Neural progenitor cell (in vitro differentiated cells): ENCODE measurements at regions not wholly inside any gene's neighbourhood (a gene's known extent, or its start where the extent isn't known, plus 50 kb on each side); places are given as distances from the start of the nearest gene placed in this dataset.
A peak's percentile ranks its signal among the peaks of the same experiment; 100 is the strongest.

ENCODE experiments used
- DNase-seq: peaks from one replicate; pipeline ENCODE4 v3.0.0-alpha.2; 2016; ENCODE audit warnings: low spot score
- H2AFZ ChIP-seq: fragments of 200-600 bp; sonication (generic); replicated peaks from 2 replicates; pipeline ENCODE4 v1.6.1; 2016; ENCODE audit warnings: antibody characterized with exemption
- H3F3A ChIP-seq: fragments of 200-600 bp; sonication (generic); 2 replicates; pipeline ENCODE4 v1.6.1; 2016; ENCODE audit warnings: antibody characterized with exemption, low read depth
- H3K27ac ChIP-seq: fragments of 200-600 bp; sonication (generic); 2 replicates; pipeline ENCODE4 v1.5.1; 2016; ENCODE audit warnings: mild to moderate bottlenecking
- H3K27me3 ChIP-seq: fragments of 200-600 bp; sonication (generic); 2 replicates; pipeline ENCODE4 v1.6.1; 2016; ENCODE audit warnings: mild to moderate bottlenecking, moderate library complexity
- H3K36me3 ChIP-seq: fragments of 200-600 bp; sonication (generic); 2 replicates; pipeline ENCODE4 v1.5.1; 2016
- H3K4me1 ChIP-seq: fragments of 200-600 bp; sonication (generic); 2 replicates; pipeline ENCODE4 v1.6.1; 2016; ENCODE audit warnings: mixed run types
- H3K4me2 ChIP-seq: fragments of 200-600 bp; sonication (generic); 2 replicates; pipeline ENCODE4 v1.6.1; 2016
- H3K4me3 ChIP-seq: fragments of 200-600 bp; sonication (generic); 2 replicates; pipeline ENCODE4 v1.5.1; 2016
- H3K79me2 ChIP-seq: fragments of 200-600 bp; sonication (generic); 2 replicates; pipeline ENCODE4 v1.6.1; 2016; ENCODE audit warnings: low read depth
- H3K9ac ChIP-seq: fragments of 200-600 bp; sonication (generic); 2 replicates; pipeline ENCODE4 v1.6.1; 2016
- H3K9me3 ChIP-seq: fragments of 200-600 bp; sonication (generic); 2 replicates; pipeline ENCODE4 v1.5.1; 2016; ENCODE audit warnings: low read depth
- H4K20me1 ChIP-seq: fragments of 200-600 bp; sonication (generic); 2 replicates; pipeline ENCODE4 v1.6.1; 2016; ENCODE audit warnings: low read depth
- H3K27ac Mint-ChIP-seq: 3 replicates; pipeline ENCODE4 v1.8.0; 2021; ENCODE audit warnings: mixed read lengths
- H3K27me3 Mint-ChIP-seq: 2 replicates; pipeline ENCODE4 v1.8.0; 2022; ENCODE audit warnings: low read depth, mild to moderate bottlenecking, inconsistent platforms, moderate library complexity, mixed read lengths; ENCODE audit not compliant: insufficient read depth
- H3K36me3 Mint-ChIP-seq: 3 replicates; pipeline ENCODE4 v1.8.0; 2021; ENCODE audit warnings: mixed read lengths
- H3K4me1 Mint-ChIP-seq: 3 replicates; pipeline ENCODE4 v1.8.0; 2021; ENCODE audit warnings: mixed read lengths
- H3K4me3 Mint-ChIP-seq: 3 replicates; pipeline ENCODE4 v1.8.0; 2021; ENCODE audit warnings: mild to moderate bottlenecking, moderate library complexity, mixed read lengths
- H3K9me3 Mint-ChIP-seq: 3 replicates; pipeline ENCODE4 v1.8.0; 2020; ENCODE audit warnings: mixed read lengths
- CTCF ChIP-seq: fragments of 200-600 bp; sonication (generic); IDR thresholded peaks from 2 replicates; pipeline ENCODE4 v1.5.1; 2017; ENCODE audit warnings: antibody characterized with exemption, mild to moderate bottlenecking
- EZH2 ChIP-seq: fragments of 200-600 bp; sonication (generic); IDR thresholded peaks from 2 replicates; pipeline ENCODE4 v1.6.1; 2017; ENCODE audit warnings: antibody characterized with exemption, mild to moderate bottlenecking, moderate library complexity
- EZH2phosphoT487 ChIP-seq: fragments of 200-600 bp; sonication (generic); IDR thresholded peaks from 2 replicates; pipeline ENCODE4 v1.6.1; 2017; ENCODE audit warnings: antibody characterized with exemption

GRCh38 chrX:6371353-6371752 is 142.7 kb upstream of the NLGN4X start:
- H3F3A ChIP-seq: no peaks in the 10 kb centered on the region
- no peak overlapping the region for H3K4me3 ChIP-seq
- no peak overlapping the region for H3K9ac ChIP-seq
- H4K20me1 ChIP-seq: no peaks in the 10 kb centered on the region
- peaks cover 17% of the 10 kb centered on the region for H3K4me1 Mint-ChIP-seq
- no peak for TF ChIP-seq EZH2
- no peak for TF ChIP-seq CTCF
- TF ChIP-seq EZH2phosphoT487: no peak
- DNase-seq: no peak
- H3K36me3 ChIP-seq: no peaks in the 10 kb centered on the region
- no peak overlapping the region for H3K27ac Mint-ChIP-seq
- no peaks in the 10 kb centered on the region for H3K4me1 ChIP-seq
- H3K9me3 Mint-ChIP-seq: peaks cover 8% of the 10 kb centered on the region
- H3K27ac ChIP-seq: no peak overlapping the region
- H3K27me3 ChIP-seq: no peaks in the 10 kb centered on the region
- no peak overlapping the region for H3K4me3 Mint-ChIP-seq
- no peaks in the 10 kb centered on the region for H3K9me3 ChIP-seq
- H2AFZ ChIP-seq: no peak overlapping the region
- H3K36me3 Mint-ChIP-seq: no peaks in the 10 kb centered on the region
- no peaks in the 10 kb centered on the region for H3K79me2 ChIP-seq
- peaks cover 7% of the 10 kb centered on the region for H3K27me3 Mint-ChIP-seq
- no peak overlapping the region for H3K4me2 ChIP-seq

GRCh38 chrX:6363188-6363587 is 134.5 kb upstream of the NLGN4X start:
- Histone ChIP-seq H3K79me2 (no peaks in the 10 kb centered on the region), H3K27ac (no peak overlapping the region), H3K4me2 (no peak overlapping the region), H3K36me3 (no peaks in the 10 kb centered on the region), H3K4me3 (no peak overlapping the region), H2AFZ (no peak overlapping the region), H3K4me1 (no peaks in the 10 kb centered on the region), H3K9me3 (no peaks in the 10 kb centered on the region), H3F3A (no peaks in the 10 kb centered on the region), H4K20me1 (no peaks in the 10 kb centered on the region), H3K27me3 (no peaks in the 10 kb centered on the region), H3K9ac (no peak overlapping the region)
- H3K4me3 Mint-ChIP-seq: no peak overlapping the region
- H3K36me3 Mint-ChIP-seq: no peaks in the 10 kb centered on the region
- DNase-seq: no peak
- H3K9me3 Mint-ChIP-seq: peaks cover 5% of the 10 kb centered on the region
- no peak overlapping the region for H3K27ac Mint-ChIP-seq
- H3K27me3 Mint-ChIP-seq: no peaks in the 10 kb centered on the region
- H3K4me1 Mint-ChIP-seq: no peaks in the 10 kb centered on the region
- no peak for TF ChIP-seq EZH2phosphoT487
- no peak for TF ChIP-seq EZH2
- peak; percentile 41 for TF ChIP-seq CTCF

- H3K4me3 ChIP-seq: no peak overlapping the region
- DNase-seq: no peak
- H4K20me1 ChIP-seq: no peaks in the 10 kb centered on the region
- no peaks in the 10 kb centered on the region for H3K9me3 ChIP-seq
- H3F3A ChIP-seq: no peaks in the 10 kb centered on the region
- H3K27me3 ChIP-seq: no peaks in the 10 kb centered on the region
- H3K9ac ChIP-seq: no peak overlapping the region
- no peaks in the 10 kb centered on the region for H3K4me1 ChIP-seq
- no peaks in the 10 kb centered on the region for H3K36me3 ChIP-seq
- H3K4me2 ChIP-seq: no peak overlapping the region
- Mint-ChIP-seq H3K4me1 (peaks cover 4% of the 10 kb centered on the region), H3K4me3 (no peak overlapping the region), H3K27ac (no peak overlapping the region), H3K9me3 (peaks cover 15% of the 10 kb centered on the region), H3K27me3 (no peaks in the 10 kb centered on the region), H3K36me3 (peaks cover 2% of the 10 kb centered on the region)
- no peaks in the 10 kb centered on the region for H3K79me2 ChIP-seq
- no peak overlapping the region for H3K27ac ChIP-seq
- no peak overlapping the region for H2AFZ ChIP-seq
- TF ChIP-seq EZH2phosphoT487 (no peak), CTCF (no peak), EZH2 (no peak)
Measured at GRCh38 chrX:6325437-6325836, 96.8 kb upstream of the NLGN4X start.

GRCh38 chrX:6313356-6313755 is 84.7 kb upstream of the NLGN4X start:
- Mint-ChIP-seq H3K4me3 (no peak overlapping the region), H3K36me3 (no peaks in the 10 kb centered on the region), H3K27ac (no peak overlapping the region), H3K9me3 (no peaks in the 10 kb centered on the region), H3K27me3 (no peaks in the 10 kb centered on the region), H3K4me1 (no peaks in the 10 kb centered on the region)
- Histone ChIP-seq H3K4me1 (no peaks in the 10 kb centered on the region), H3F3A (no peaks in the 10 kb centered on the region), H3K9me3 (no peaks in the 10 kb centered on the region), H3K9ac (no peak overlapping the region), H4K20me1 (no peaks in the 10 kb centered on the region), H3K4me3 (no peak overlapping the region), H2AFZ (no peak overlapping the region), H3K27ac (no peak overlapping the region), H3K4me2 (no peak overlapping the region), H3K36me3 (no peaks in the 10 kb centered on the region), H3K79me2 (no peaks in the 10 kb centered on the region), H3K27me3 (no peaks in the 10 kb centered on the region)
- no peak for TF ChIP-seq EZH2
- no peak for TF ChIP-seq EZH2phosphoT487
- no peak for TF ChIP-seq CTCF
- no peak for DNase-seq
